H1 (cell line): ENCODE measurements at regions not wholly inside any gene's neighbourhood (a gene's known extent, or its start where the extent isn't known, plus 50 kb on each side); places are given as distances from the start of the nearest gene placed in this dataset.

ENCODE experiments used
- CTCF ChIA-PET: fragments of 300-600 bp; sonication (Branson Sonifier 250); formaldehyde crosslinking; loops from one replicate; lab custom pipeline; 2021; ENCODE audit not compliant: partially characterized antibody; lab: Charles Lee
- POLR2A ChIA-PET: fragments of 300-600 bp; sonication (Branson Sonifier 250); formaldehyde crosslinking; loops from one replicate; lab custom pipeline; 2021; ENCODE audit warnings: inconsistent platforms; ENCODE audit not compliant: partially characterized antibody; lab: Charles Lee
- DNase-seq, 2 experiments: peaks; one replicate each; pipeline versions ENCODE4 v3.0.0 to v3.0.0-alpha.2; 2010 to 2022; ENCODE audit warnings: low spot score in 2 of 2, low read depth in 1 of 2, mixed read lengths in 1 of 2
- FAIRE-seq: peaks from 2 replicates; lab custom pipeline; 2011; peaks lifted over from hg19 to GRCh38; lab: Jason Lieb, UNC
- H2AFZ ChIP-seq: 2 replicates; pipeline ENCODE4 v1.8.1; 2012; ENCODE audit warnings: low read length, inconsistent platforms
- H2AK5ac ChIP-seq: 2 replicates; pipeline ENCODE4 v1.6.1; 2013; ENCODE audit warnings: low read depth, low read length
- H2BK120ac ChIP-seq: replicated peaks from 2 replicates; pipeline ENCODE3; 2013; ENCODE audit warnings: low read depth, low read length, inconsistent platforms
- H2BK12ac ChIP-seq: 2 replicates; pipeline ENCODE4 v1.6.1; 2013; ENCODE audit warnings: low read depth, low read length
- H2BK15ac ChIP-seq: 2 replicates; pipeline ENCODE4 v1.6.1; 2013; ENCODE audit warnings: low read length
- H2BK20ac ChIP-seq: 2 replicates; pipeline ENCODE4 v1.6.1; 2013; ENCODE audit warnings: low read length
- H2BK5ac ChIP-seq: 2 replicates; pipeline ENCODE4 v1.6.1; 2013; ENCODE audit warnings: low read depth, low read length
- H3K14ac ChIP-seq: 2 replicates; pipeline ENCODE4 v1.6.1; 2013; ENCODE audit warnings: inconsistent platforms; ENCODE audit not compliant: insufficient read length
- H3K18ac ChIP-seq: 2 replicates; pipeline ENCODE4 v1.6.1; 2013; ENCODE audit warnings: low read length; ENCODE audit errors: extremely low read depth
- H3K23ac ChIP-seq: 2 replicates; pipeline ENCODE4 v1.6.1; 2013; ENCODE audit warnings: inconsistent platforms; ENCODE audit not compliant: insufficient read length
- H3K23me2 ChIP-seq: 2 replicates; pipeline ENCODE4 v1.6.1; 2013; ENCODE audit warnings: low read depth, low read length
- H3K27ac ChIP-seq: 2 replicates; pipeline ENCODE4 v1.6.1; 2011; ENCODE audit warnings: low read depth, low read length, inconsistent platforms
- H3K27me3 ChIP-seq, 4 experiments: replicated peaks in 1 of 4; 1 replicate in 1 of 4; 2 replicates in 3 of 4; pipeline versions ENCODE4 v1.6.1 to v1.8.1; 2011 to 2013; ENCODE audit warnings: low read length in 3 of 4, mild to moderate bottlenecking in 3 of 4, inconsistent platforms in 2 of 4, mixed read lengths in 2 of 4, moderate library complexity in 1 of 4; ENCODE audit not compliant: control insufficient read depth in 3 of 4, insufficient read depth in 3 of 4; ENCODE audit errors: extremely low read depth in 1 of 4
- H3K36me3 ChIP-seq, 4 experiments: 2 replicates each; pipeline versions ENCODE4 v1.6.1 to v1.8.1; 2011 to 2013; ENCODE audit warnings: mild to moderate bottlenecking in 4 of 4, low read length in 3 of 4, moderate library complexity in 2 of 4, control low read depth in 1 of 4, inconsistent platforms in 1 of 4; ENCODE audit not compliant: insufficient read depth in 4 of 4, control insufficient read depth in 2 of 4
- H3K4ac ChIP-seq: replicated peaks from 2 replicates; pipeline ENCODE3; 2013; ENCODE audit warnings: low read length, low read depth, mixed read lengths, inconsistent platforms; ENCODE audit not compliant: insufficient read length
- H3K4me1 ChIP-seq, 4 experiments: replicated peaks in 1 of 4; 1 replicate in 1 of 4; 2 replicates in 3 of 4; pipeline versions ENCODE4 v1.6.1 to v1.8.1; 2011 to 2013; ENCODE audit warnings: low read length in 3 of 4, inconsistent platforms in 2 of 4, mixed read lengths in 1 of 4; ENCODE audit not compliant: insufficient read depth in 4 of 4, control insufficient read depth in 3 of 4
- H3K4me2 ChIP-seq, 2 experiments: 2 replicates each; pipeline versions ENCODE4 v1.6.1 to v1.8.1; 2011 to 2013; ENCODE audit warnings: low read depth in 2 of 2, low read length in 2 of 2, control low read depth in 1 of 2, inconsistent platforms in 1 of 2, mild to moderate bottlenecking in 1 of 2; ENCODE audit not compliant: insufficient read depth in 1 of 2
- H3K4me3 ChIP-seq, 4 experiments: fragments of 200-600, 300-600 bp in 1 of 4; sonication (generic), shearing (Covaris generic), sonication (Bioruptor Twin) in 1 of 4; 2 replicates each; pipeline versions ENCODE4 v1.5.1 to v1.8.1; 2011 to 2016; ENCODE audit warnings: low read length in 4 of 4, low read depth in 3 of 4, control low read depth in 2 of 4, inconsistent platforms in 2 of 4, mild to moderate bottlenecking in 2 of 4, mixed read lengths in 1 of 4, moderate library complexity in 1 of 4; ENCODE audit not compliant: insufficient read depth in 2 of 4; ENCODE audit errors: extremely low read depth in 1 of 4
- H3K56ac ChIP-seq: replicated peaks from 2 replicates; pipeline ENCODE3; 2013; ENCODE audit warnings: low read depth, mild to moderate bottlenecking, mixed read lengths, low read length, inconsistent platforms; ENCODE audit not compliant: insufficient read length
- H3K79me1 ChIP-seq: 2 replicates; pipeline ENCODE4 v1.6.1; 2013; ENCODE audit warnings: low read depth, low read length, control low read depth
- H3K79me2 ChIP-seq, 2 experiments: 2 replicates each; pipeline versions ENCODE4 v1.6.1 to v1.8.1; 2012 to 2013; ENCODE audit warnings: low read length in 2 of 2, mild to moderate bottlenecking in 2 of 2, inconsistent platforms in 1 of 2; ENCODE audit not compliant: insufficient read depth in 2 of 2, control insufficient read depth in 1 of 2
- H3K9ac ChIP-seq, 4 experiments: replicated peaks in 1 of 4; 1 replicate in 1 of 4; 2 replicates in 3 of 4; pipeline versions ENCODE4 v1.6.1 to v1.8.1; 2011 to 2013; ENCODE audit warnings: low read depth in 3 of 4, low read length in 3 of 4, control low read depth in 2 of 4, mild to moderate bottlenecking in 2 of 4, moderate library complexity in 2 of 4, inconsistent platforms in 1 of 4; ENCODE audit errors: extremely low read depth in 1 of 4
- H3K9me3 ChIP-seq, 2 experiments: 2 replicates each; pipeline versions ENCODE4 v1.6.1 to v1.8.1; 2012 to 2013; ENCODE audit warnings: mild to moderate bottlenecking in 2 of 2, moderate library complexity in 2 of 2, control low read depth in 1 of 2, inconsistent platforms in 1 of 2, low read depth in 1 of 2, low read length in 1 of 2, mixed read lengths in 1 of 2; ENCODE audit not compliant: insufficient read depth in 2 of 2
- H4K20me1 ChIP-seq, 2 experiments: replicated peaks in 1 of 2; 2 replicates each; pipeline versions ENCODE3 to v1.8.1; 2011 to 2013; ENCODE audit warnings: inconsistent platforms in 2 of 2, low read length in 2 of 2, mild to moderate bottlenecking in 1 of 2; ENCODE audit not compliant: insufficient read depth in 2 of 2, control insufficient read depth in 1 of 2
- H4K5ac ChIP-seq: 2 replicates; pipeline ENCODE4 v1.6.1; 2013; ENCODE audit warnings: low read length, low read depth, mixed read lengths, inconsistent platforms; ENCODE audit not compliant: insufficient read length
- H4K8ac ChIP-seq: 2 replicates; pipeline ENCODE4 v1.8.0; 2013; ENCODE audit warnings: mild to moderate bottlenecking, moderate library complexity, low read length, inconsistent platforms; ENCODE audit not compliant: insufficient read depth; ENCODE audit errors: extremely low read depth
- H4K91ac ChIP-seq: replicated peaks from 2 replicates; pipeline ENCODE3; 2013; ENCODE audit warnings: low read length, mixed read lengths, inconsistent platforms; ENCODE audit not compliant: insufficient read length
- EGR1 ChIP-seq: IDR thresholded peaks from 2 replicates; pipeline ENCODE4 v1.6.1; 2011; ENCODE audit warnings: low read depth, low read length, borderline replicate concordance
- RAD21 ChIP-seq, 2 experiments: IDR thresholded peaks in 1 of 2; conservative IDR thresholded peaks in 1 of 2; 2 replicates each; pipeline ENCODE4 v1.6.1; 2011; ENCODE audit warnings: low read depth in 2 of 2, low read length in 2 of 2, improper control_type of control experiment in 1 of 2, inconsistent platforms in 1 of 2, mild to moderate bottlenecking in 1 of 2, moderate library complexity in 1 of 2
- WGBS, 2 experiments: shearing (Covaris generic) in 1 of 2; methylation state at CpG; one replicate each; pipeline versions ENCODE4 v1.1.6 to v1.1.7; 2013 to 2015; ENCODE audit warnings: low lambda C conversion rate in 2 of 2, mixed read lengths in 2 of 2, inconsistent platforms in 1 of 2, low coverage in 1 of 2, missing lambda C conversion rate in 1 of 2; ENCODE audit not compliant: insufficient replicate concordance in 2 of 2, insufficient coverage in 1 of 2, insufficient read length in 1 of 2; ENCODE audit errors: extremely low coverage in 1 of 2, missing lambda C conversion rate in 1 of 2; 5-methylcytosine and 5-hydroxymethylcytosine counted together

- H4K8ac ChIP-seq = no peak overlapping the region
- H2BK5ac ChIP-seq = no peak overlapping the region
Measured at GRCh38 chr12:47361389-47362021, 281.7 kb upstream of the AMIGO2 start.

More at GRCh38 chr12:47361389-47362021, 281.7 kb upstream of the AMIGO2 start:
- no peak overlapping the region for H3K4ac ChIP-seq
- no peak overlapping the region for H4K5ac ChIP-seq
- ChIA-PET POLR2A (interaction anchor here (0.6 kb wide), 1 partner anchor 39 kb away, joined by 3 read pairs; no protein-coding TSS in a partner anchor), CTCF (no interaction called here)
- no peaks in the 10 kb centered on the region for H3K23me2 ChIP-seq
- no peaks in the 10 kb centered on the region for H3K79me1 ChIP-seq
- no peak overlapping the region for H3K9ac ChIP-seq
- no peaks in the 10 kb centered on the region for H4K20me1 ChIP-seq
- whole genome bisulfite sequencing, 2 experiments = 86% methylated on average over 7 of the region's 7 CpGs; no CpG with 5 or more reads in 1 of the 2 experiments
- no peak overlapping the region for H3K14ac ChIP-seq
- H3K9me3 ChIP-seq = no peaks in the 10 kb centered on the region
- no peak overlapping the region for H3K23ac ChIP-seq
- H3K36me3 ChIP-seq = no peaks in the 10 kb centered on the region
- no peak overlapping the region for H3K4me3 ChIP-seq
- no peak for DNase-seq
- no peaks in the 10 kb centered on the region for H3K4me1 ChIP-seq
- no peak overlapping the region for H3K27ac ChIP-seq
- H2BK20ac ChIP-seq = no peak overlapping the region
- H2AFZ ChIP-seq = peak overlapping the region; percentile 88; the same call in 1 of the 2 replicates
- no peak overlapping the region for H2BK15ac ChIP-seq
- H2AK5ac ChIP-seq = no peak overlapping the region
- no peaks in the 10 kb centered on the region for H3K79me2 ChIP-seq
- TF ChIP-seq EGR1 = no peak
- peak; percentile 3 to 13; a peak in 1 of 4 replicates for TF ChIP-seq RAD21 (IDR thresholded peaks at IDR 0.05 in 1 of 2, conservative IDR thresholded peaks at IDR 0.05 in 1 of 2; ENCODE audit: low read depth in 2 of 2, low read length in 2 of 2)
- no peak overlapping the region for H2BK12ac ChIP-seq
- H3K18ac ChIP-seq = no peak overlapping the region
- H3K56ac ChIP-seq = no peak overlapping the region
- no peak overlapping the region for H4K91ac ChIP-seq
- no peaks in the 10 kb centered on the region for H3K27me3 ChIP-seq
- no peak overlapping the region for H2BK120ac ChIP-seq
- FAIRE-seq = no peak
- H3K4me2 ChIP-seq = no peak overlapping the region
